Activated naive CD4-positive, alpha-beta T cell treated with anti-CD3 and anti-CD28 coated beads for 36 hours (primary cell): ENCODE measurements at regions not wholly inside any gene's neighbourhood (a gene's known extent, or its start where the extent isn't known, plus 50 kb on each side); places are given as distances from the start of the nearest gene placed in this dataset.
"Not testable (repeated sequence)": the region's sequence is repeated elsewhere in the genome, so short reads cannot be mapped to it uniquely, and the experiment has no call there.

ENCODE experiments used
- CTCF ChIA-PET: fragments of 350-600 bp; sonication (Branson Sonifier 250); formaldehyde crosslinking; loops from one replicate; lab custom pipeline; 2021; ENCODE audit warnings: antibody characterized with exemption; lab: Charles Lee
- DNase-seq: peaks from one replicate; pipeline ENCODE4 v3.0.0-alpha.2; 2020
- H3K27ac Mint-ChIP-seq: one replicate; pipeline ENCODE4 v1.8.0; 2021; ENCODE audit warnings: mild to moderate bottlenecking, mixed read lengths
- H3K27me3 Mint-ChIP-seq: one replicate; pipeline ENCODE4 v1.8.0; 2021; ENCODE audit warnings: low read depth, mixed read lengths
- H3K36me3 Mint-ChIP-seq: one replicate; pipeline ENCODE4 v1.8.0; 2021; ENCODE audit warnings: low read depth, mixed read lengths
- H3K4me1 Mint-ChIP-seq: one replicate; pipeline ENCODE4 v1.8.0; 2021; ENCODE audit warnings: low read depth, mixed read lengths
- H3K4me3 Mint-ChIP-seq: one replicate; pipeline ENCODE4 v1.8.0; 2021; ENCODE audit warnings: mild to moderate bottlenecking, moderate library complexity, mixed read lengths
- H3K9me3 Mint-ChIP-seq: one replicate; pipeline ENCODE4 v1.8.0; 2021; ENCODE audit warnings: mixed read lengths
- intact Hi-C: fragments of 100-400 bp; cut with micrococcal nuclease; formaldehyde crosslinking; loops from one replicate; pipeline ENCODE4 v1.15.1; 2023

- H3K27ac Mint-ChIP-seq = no peak overlapping the region
- intact Hi-C loops = no loop called here
These were observed 186.2 kb upstream of the CRBN start for GRCh38 chr3:3365716-3366115.

GRCh38 chr3:3356846-3357245, 177.4 kb upstream of the CRBN start:
- intact Hi-C loops = no loop called here
- Mint-ChIP-seq H3K36me3 (no peaks in the 10 kb centered on the region), H3K9me3 (no peaks in the 10 kb centered on the region), H3K4me1 (no peaks in the 10 kb centered on the region), H3K27me3 (no peaks in the 10 kb centered on the region), H3K4me3 (no peak overlapping the region), H3K27ac (no peak overlapping the region)
- CTCF ChIA-PET = no interaction called here
- no peak for DNase-seq

More at GRCh38 chr3:3365716-3366115, 186.2 kb upstream of the CRBN start:
- no peaks in the 10 kb centered on the region for H3K27me3 Mint-ChIP-seq
- no peaks in the 10 kb centered on the region for H3K9me3 Mint-ChIP-seq
- H3K4me1 Mint-ChIP-seq = no peaks in the 10 kb centered on the region
- CTCF ChIA-PET = no interaction called here
- DNase-seq = no peak
- no peaks in the 10 kb centered on the region for H3K36me3 Mint-ChIP-seq
- H3K4me3 Mint-ChIP-seq = no peak overlapping the region

- intact Hi-C loops = no loop called here
- H3K27ac Mint-ChIP-seq = no peak overlapping the region
- H3K9me3 Mint-ChIP-seq = no peaks in the 10 kb centered on the region
- no peaks in the 10 kb centered on the region for H3K27me3 Mint-ChIP-seq
- H3K4me1 Mint-ChIP-seq = no peaks in the 10 kb centered on the region
- H3K4me3 Mint-ChIP-seq = no peak overlapping the region
- H3K36me3 Mint-ChIP-seq = no peaks in the 10 kb centered on the region
- no peak for DNase-seq
- CTCF ChIA-PET = no interaction called here
These were observed 176.0 kb upstream of the CRBN start for GRCh38 chr3:3355442-3355841.

- Mint-ChIP-seq H3K4me1 (no peaks in the 10 kb centered on the region), H3K27ac (no peak overlapping the region), H3K36me3 (no peaks in the 10 kb centered on the region), H3K27me3 (no peaks in the 10 kb centered on the region), H3K9me3 (no peaks in the 10 kb centered on the region), H3K4me3 (no peak overlapping the region)
- intact Hi-C loops = no loop called here
- no peak for DNase-seq
- CTCF ChIA-PET = no interaction called here
These were observed 173.7 kb upstream of the CRBN start for GRCh38 chr3:3353153-3353552.

GRCh38 chr3:3351226-3351625, 171.7 kb upstream of the CRBN start:
- no peaks in the 10 kb centered on the region for H3K4me1 Mint-ChIP-seq
- CTCF ChIA-PET = no interaction called here
- H3K27me3 Mint-ChIP-seq = no peaks in the 10 kb centered on the region
- no peak overlapping the region for H3K4me3 Mint-ChIP-seq
- intact Hi-C loops = no loop called here
- no peaks in the 10 kb centered on the region for H3K36me3 Mint-ChIP-seq
- DNase-seq = no peak
- H3K27ac Mint-ChIP-seq = no peak overlapping the region
- no peaks in the 10 kb centered on the region for H3K9me3 Mint-ChIP-seq

- H3K27ac Mint-ChIP-seq, intact Hi-C loops, DNase-seq, H3K36me3 Mint-ChIP-seq, H3K4me3 Mint-ChIP-seq, CTCF ChIA-PET, H3K4me1 Mint-ChIP-seq, H3K27me3 Mint-ChIP-seq, H3K9me3 Mint-ChIP-seq: not testable (repeated sequence)
These were observed 167.6 kb upstream of the CRBN start for GRCh38 chr3:3347056-3347455.

GRCh38 chr3:3346556-3346955, 167.1 kb upstream of the CRBN start:
- no peak for DNase-seq
- no peaks in the 10 kb centered on the region for H3K36me3 Mint-ChIP-seq
- no peak overlapping the region for H3K4me3 Mint-ChIP-seq
- H3K9me3 Mint-ChIP-seq = no peaks in the 10 kb centered on the region
- H3K27me3 Mint-ChIP-seq = no peaks in the 10 kb centered on the region
- no peak overlapping the region for H3K27ac Mint-ChIP-seq
- intact Hi-C loops = no loop called here
- no peaks in the 10 kb centered on the region for H3K4me1 Mint-ChIP-seq
- CTCF ChIA-PET = no interaction called here

- intact Hi-C loops = no loop called here
- H3K4me3 Mint-ChIP-seq = no peak overlapping the region
- H3K9me3 Mint-ChIP-seq = no peaks in the 10 kb centered on the region
- no peaks in the 10 kb centered on the region for H3K4me1 Mint-ChIP-seq
- H3K36me3 Mint-ChIP-seq = no peaks in the 10 kb centered on the region
- no peaks in the 10 kb centered on the region for H3K27me3 Mint-ChIP-seq
- DNase-seq = no peak
- CTCF ChIA-PET = no interaction called here
- H3K27ac Mint-ChIP-seq = no peak overlapping the region
These were observed 162.7 kb upstream of the CRBN start for GRCh38 chr3:3342141-3342540.

- H3K27ac Mint-ChIP-seq = no peak overlapping the region
- H3K36me3 Mint-ChIP-seq = no peaks in the 10 kb centered on the region
- no peaks in the 10 kb centered on the region for H3K9me3 Mint-ChIP-seq
- H3K27me3 Mint-ChIP-seq = no peaks in the 10 kb centered on the region
- intact Hi-C loops = no loop called here
- no peak for DNase-seq
- H3K4me3 Mint-ChIP-seq = no peak overlapping the region
- CTCF ChIA-PET = no interaction called here
- no peaks in the 10 kb centered on the region for H3K4me1 Mint-ChIP-seq
These were observed 161.7 kb upstream of the CRBN start for GRCh38 chr3:3340965-3341895.

GRCh38 chr3:3340526-3340925, 161.0 kb upstream of the CRBN start:
- Mint-ChIP-seq H3K4me3 (no peak overlapping the region), H3K4me1 (no peaks in the 10 kb centered on the region), H3K27ac (no peak overlapping the region), H3K36me3 (no peaks in the 10 kb centered on the region), H3K9me3 (no peaks in the 10 kb centered on the region), H3K27me3 (no peaks in the 10 kb centered on the region)
- DNase-seq = no peak
- intact Hi-C loops = no loop called here
- CTCF ChIA-PET = no interaction called here

- Mint-ChIP-seq H3K4me1 (no peaks in the 10 kb centered on the region), H3K27me3 (no peaks in the 10 kb centered on the region), H3K36me3 (no peaks in the 10 kb centered on the region), H3K4me3 (no peak overlapping the region), H3K9me3 (no peaks in the 10 kb centered on the region), H3K27ac (no peak overlapping the region)
- intact Hi-C loops = no loop called here
- CTCF ChIA-PET = no interaction called here
- DNase-seq = no peak
These were observed 156.4 kb upstream of the CRBN start for GRCh38 chr3:3335903-3336302.

- Mint-ChIP-seq H3K9me3 (no peaks in the 10 kb centered on the region), H3K27me3 (no peaks in the 10 kb centered on the region), H3K4me1 (no peaks in the 10 kb centered on the region), H3K27ac (no peak overlapping the region), H3K4me3 (no peak overlapping the region), H3K36me3 (no peaks in the 10 kb centered on the region)
- intact Hi-C loops = no loop called here
- DNase-seq = no peak
- CTCF ChIA-PET = no interaction called here
These were observed 155.0 kb upstream of the CRBN start for GRCh38 chr3:3334491-3334890.

GRCh38 chr3:3333571-3333970, 154.1 kb upstream of the CRBN start:
- H3K4me3 Mint-ChIP-seq = no peak overlapping the region
- H3K9me3 Mint-ChIP-seq = no peaks in the 10 kb centered on the region
- H3K36me3 Mint-ChIP-seq = no peaks in the 10 kb centered on the region
- no peaks in the 10 kb centered on the region for H3K27me3 Mint-ChIP-seq
- CTCF ChIA-PET = no interaction called here
- H3K27ac Mint-ChIP-seq = no peak overlapping the region
- H3K4me1 Mint-ChIP-seq = no peaks in the 10 kb centered on the region
- no peak for DNase-seq
- intact Hi-C loops = no loop called here
